ENCODE measurements at regions not wholly inside any gene's neighbourhood (a gene's known extent, or its start where the extent isn't known, plus 50 kb on each side); places are given as distances from the start of the nearest gene placed in this dataset.

DNA sequence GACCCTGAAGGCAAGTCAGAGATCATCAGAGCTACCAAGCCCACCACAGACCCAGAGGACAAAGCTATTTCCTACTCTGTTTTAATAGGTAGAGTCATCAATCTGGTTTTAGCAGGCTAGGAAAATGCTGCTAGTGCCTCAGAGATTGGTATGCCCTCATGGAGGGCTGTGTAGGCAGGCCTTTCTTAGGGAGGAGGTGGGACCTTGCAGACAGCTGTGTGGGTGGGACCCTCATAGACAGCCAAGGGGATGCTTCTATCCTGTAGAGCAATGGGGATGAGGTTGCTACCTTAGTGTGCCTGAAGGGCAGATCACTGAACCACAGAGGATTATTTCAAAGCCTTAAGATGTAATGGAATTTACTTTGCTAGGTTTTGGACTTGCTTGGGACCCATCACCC is 534.9 kb upstream of the KLF12 start:
- no peak for DNase-seq (ENCODE audit: low spot score)

DNA sequence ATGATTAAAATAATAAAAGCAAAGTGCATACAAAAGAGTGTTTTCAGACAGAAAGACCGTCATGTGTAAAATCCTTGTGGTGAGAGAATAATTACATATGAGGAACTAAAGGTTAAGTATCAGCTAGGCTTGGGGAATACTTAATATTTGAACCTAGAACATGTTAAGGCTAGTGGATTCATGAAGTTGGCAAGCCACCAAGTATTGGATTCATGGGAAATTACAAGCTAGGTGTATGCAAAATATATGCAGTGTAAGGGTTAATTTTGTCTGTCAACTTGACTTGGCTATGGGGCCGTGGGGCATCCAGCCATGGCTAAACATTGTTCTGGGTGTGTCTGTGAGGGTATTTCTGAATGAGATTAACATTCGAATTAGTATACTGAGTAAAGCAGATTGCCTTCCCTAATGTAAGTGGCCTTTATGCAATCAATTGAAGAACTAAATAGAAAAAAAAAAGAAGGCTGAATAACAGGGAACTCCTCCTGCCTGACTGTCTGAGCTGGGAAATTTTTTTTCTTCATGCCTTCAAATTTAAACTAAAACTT is 533.5 kb upstream of the KLF12 start:
- no peak for DNase-seq (ENCODE audit: low spot score)

GRCh38 chr13:74662905-74663304 is 528.7 kb upstream of the KLF12 start:
- no peak for DNase-seq (ENCODE audit: low spot score)

GRCh38 chr13:74661851-74662250 is 527.6 kb upstream of the KLF12 start:
- DNase-seq (ENCODE audit: low spot score) = no peak

- DNase-seq (ENCODE audit: low spot score) = no peak
Observed at GRCh38 chr13:74657765-74658164, 523.6 kb upstream of the KLF12 start.

GRCh38 chr13:74651121-74651520 is 516.9 kb upstream of the KLF12 start:
- DNase-seq (ENCODE audit: low spot score) = no peak

DNA sequence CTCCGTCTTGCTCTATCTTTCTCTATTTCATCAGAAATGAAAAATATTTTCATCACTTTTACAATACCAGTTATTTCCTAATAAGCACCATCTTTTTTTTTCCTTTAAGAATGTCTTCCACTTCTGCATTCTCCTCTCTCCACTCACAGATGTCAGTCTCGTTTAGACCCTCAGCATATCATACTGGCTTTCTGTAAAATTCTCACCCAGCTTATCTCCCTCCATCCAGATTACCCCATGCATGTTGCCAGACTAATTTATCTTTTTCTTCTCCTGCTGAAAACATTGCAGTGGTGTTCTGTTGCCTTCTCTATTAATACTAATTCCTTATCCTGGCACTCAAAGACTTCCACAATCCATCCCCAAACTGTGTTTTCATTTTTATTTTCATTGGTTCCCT is 513.8 kb upstream of the KLF12 start:
- no peak for DNase-seq (ENCODE audit: low spot score)

- no peak for DNase-seq (ENCODE audit: low spot score)
Observed at GRCh38 chr13:74647211-74647610, 513.0 kb upstream of the KLF12 start.

DNA sequence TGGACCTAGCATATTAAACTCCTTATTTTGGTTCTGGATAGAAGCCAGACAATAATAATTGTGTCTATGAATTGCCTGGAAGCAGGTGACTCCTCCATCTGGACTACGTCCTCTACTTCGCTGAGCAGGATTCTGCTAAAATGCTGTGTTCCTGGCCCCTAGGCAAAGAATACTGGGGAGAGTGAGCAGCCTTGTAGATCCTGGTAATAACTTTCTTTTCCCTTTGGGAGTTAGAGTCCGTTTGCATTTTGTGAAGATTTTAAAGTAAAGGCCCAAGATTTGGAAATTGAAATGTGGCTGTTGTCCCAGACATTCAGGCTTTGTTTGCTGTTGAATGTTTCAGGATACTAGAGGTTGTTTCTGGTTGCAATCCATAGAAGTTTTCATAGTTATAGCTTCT is 511.9 kb upstream of the KLF12 start:
- DNase-seq (ENCODE audit: low spot score) = no peak

- DNase-seq (ENCODE audit: low spot score) = no peak
Observed at GRCh38 chr13:74645586-74645985, 511.4 kb upstream of the KLF12 start.

DNA sequence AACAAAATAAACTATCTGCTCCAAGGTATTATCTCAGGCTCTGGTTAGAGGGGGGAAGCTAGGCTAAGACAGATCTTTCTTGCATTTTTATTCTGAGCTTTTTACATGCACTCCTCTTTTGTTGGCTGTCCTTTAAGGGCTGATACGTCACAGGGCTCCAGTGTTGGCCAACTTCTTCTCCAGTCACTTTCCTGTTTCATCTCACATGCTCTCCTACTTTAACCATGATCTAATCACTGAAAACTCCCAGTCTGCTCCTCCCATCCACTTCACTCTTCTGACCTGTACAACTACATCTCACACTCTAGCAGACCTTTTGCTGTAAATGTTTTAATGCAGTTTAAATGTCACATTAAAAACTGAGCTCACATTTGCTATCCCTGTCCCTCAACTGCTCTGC is 510.0 kb upstream of the KLF12 start:
- DNase-seq (ENCODE audit: low spot score) = no peak

DNA sequence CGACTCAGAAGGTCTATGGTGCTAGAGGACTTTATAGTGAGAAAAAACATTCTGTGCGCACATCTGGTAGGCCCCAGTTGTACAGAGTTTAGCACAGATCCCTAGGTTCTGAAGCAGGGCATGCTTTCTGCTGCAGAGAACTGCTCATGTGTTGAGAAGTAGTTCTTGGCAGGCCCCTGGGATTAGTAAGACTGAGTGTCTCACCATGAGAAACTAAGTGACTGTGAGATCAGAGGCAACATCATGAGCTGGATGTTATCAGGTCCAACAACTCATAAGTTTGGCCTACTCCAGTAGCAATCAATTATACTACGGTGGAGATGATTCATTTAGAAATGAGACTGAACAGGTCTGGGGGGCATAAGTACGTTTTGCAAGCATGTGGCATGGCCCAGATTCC is 507.4 kb upstream of the KLF12 start:
- no peak for DNase-seq (ENCODE audit: low spot score)

DNA sequence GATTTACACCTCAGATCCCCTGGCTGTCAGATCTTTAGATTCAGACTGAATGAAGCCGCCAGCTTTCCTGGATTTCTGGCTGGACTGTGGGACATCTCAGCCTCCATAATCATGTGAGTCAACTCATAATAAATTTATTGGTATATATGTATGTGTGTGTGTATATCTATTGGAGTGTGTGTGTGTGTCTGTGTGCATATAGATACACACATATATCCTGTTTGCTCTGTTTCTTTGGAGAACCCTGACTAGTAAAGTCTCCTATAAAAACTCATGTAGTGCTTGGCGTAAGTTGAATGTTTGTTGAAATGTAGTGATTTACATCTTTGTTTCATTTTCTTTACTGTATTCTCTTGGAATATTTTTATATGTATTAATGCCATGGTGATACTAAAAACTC is 499.5 kb upstream of the KLF12 start:
- DNase-seq (ENCODE audit: low spot score) = no peak

DNA sequence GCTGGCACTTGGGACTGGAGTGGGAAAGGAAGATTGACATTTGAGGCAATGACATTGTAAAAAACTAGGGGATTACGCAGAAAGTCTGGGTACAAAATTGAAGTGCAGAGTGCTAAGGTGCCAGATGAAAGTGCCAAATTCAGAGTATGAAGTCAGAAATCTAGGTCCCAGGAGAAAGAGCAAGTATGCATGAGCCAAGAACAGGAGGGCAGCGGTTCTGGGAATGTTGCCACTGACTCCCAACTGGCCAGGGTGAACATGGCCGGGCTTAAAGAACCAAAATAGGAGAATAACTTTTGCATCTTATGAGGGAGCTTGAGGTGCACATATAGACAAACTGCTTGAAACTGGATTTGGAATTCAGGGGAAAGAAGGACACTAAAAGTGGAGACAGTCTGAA is 495.8 kb upstream of the KLF12 start:
- DNase-seq (ENCODE audit: low spot score) = no peak

DNA sequence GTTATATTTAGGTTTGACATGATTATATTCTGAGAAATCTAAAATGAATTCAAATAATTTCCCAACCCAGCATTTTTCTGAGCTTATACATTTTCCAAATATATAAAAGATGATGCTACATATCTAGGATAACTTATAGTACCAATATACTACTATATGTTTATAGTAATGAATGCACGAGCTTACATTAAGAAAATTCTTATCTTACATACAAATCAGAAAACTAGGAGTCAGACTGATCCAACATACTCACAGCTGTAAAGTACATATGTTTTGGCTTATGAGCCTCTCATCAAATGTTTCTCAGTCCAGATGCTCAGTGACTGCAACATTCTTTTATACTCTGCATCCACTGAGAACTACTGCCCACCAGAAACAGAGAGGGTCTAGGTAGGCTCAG is 491.3 kb upstream of the KLF12 start:
- no peak for DNase-seq (ENCODE audit: low spot score)

GRCh38 chr13:74623761-74624160 is 489.6 kb upstream of the KLF12 start:
- DNase-seq (ENCODE audit: low spot score) = no peak

DNA sequence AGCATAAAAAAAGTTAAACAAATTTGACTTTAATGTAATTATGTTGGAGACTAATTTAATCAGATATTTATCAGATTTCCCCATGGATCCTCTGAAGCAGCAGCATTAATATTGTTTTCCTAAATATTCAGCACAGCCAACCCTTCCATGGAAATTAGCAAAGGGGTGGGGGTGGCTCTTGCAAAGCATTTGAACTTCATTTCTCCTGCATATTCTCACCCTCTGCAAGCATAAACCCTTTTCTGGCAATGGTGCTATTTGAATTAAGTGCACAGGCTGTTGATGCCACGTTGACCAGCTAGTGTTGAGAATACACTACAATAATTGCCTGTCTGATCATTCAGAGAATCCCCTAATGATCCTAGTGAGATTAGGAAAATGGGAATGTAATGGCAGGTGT is 488.1 kb upstream of the KLF12 start:
- no peak for DNase-seq (ENCODE audit: low spot score)

DNA sequence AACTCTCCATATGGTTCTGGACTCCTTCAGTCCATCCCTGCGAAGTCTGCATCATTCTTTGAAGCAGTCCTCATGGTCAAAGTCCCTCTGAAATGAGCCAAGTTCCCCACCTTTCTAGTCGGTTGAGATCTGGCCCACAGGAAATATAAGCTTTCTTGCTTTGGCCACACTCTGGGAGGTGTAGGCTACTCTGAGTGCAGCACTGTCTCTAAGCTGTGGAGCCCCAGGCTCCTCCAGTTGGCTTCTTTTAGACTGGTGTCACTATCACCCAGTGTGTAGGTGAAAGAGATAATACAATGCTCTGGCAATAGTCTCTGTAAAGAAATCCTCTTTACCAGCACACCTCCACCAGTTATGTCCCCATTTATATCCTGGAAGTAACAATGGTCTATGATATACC is 486.5 kb upstream of the KLF12 start:
- DNase-seq (ENCODE audit: low spot score) = no peak

DNA sequence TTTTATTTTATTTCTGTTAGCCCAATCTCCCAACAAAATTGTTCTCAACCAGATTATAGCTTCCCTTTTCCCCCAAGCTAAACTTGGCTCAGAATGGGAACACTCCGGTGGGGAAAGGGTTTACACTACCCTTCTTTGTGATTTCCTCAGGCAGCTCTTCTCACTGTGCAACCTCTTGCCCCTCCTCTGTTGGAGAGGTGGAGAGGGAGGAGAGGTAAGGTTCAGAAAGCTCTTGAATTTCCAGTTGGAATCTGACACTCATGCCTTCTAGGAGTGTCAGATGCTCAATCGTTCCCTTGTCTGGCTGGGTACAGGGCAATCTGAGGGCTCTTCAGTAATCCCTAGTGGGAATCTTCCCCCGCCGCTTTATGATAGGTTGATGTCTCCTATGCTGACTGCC is 486.1 kb upstream of the KLF12 start:
- DNase-seq (ENCODE audit: low spot score) = no peak

- DNase-seq (ENCODE audit: low spot score) = no peak
Observed at GRCh38 chr13:74597526-74597925, 463.3 kb upstream of the KLF12 start.

- no peak for DNase-seq (ENCODE audit: low spot score)
Observed at GRCh38 chr13:74596691-74597090, 462.5 kb upstream of the KLF12 start.

GRCh38 chr13:74593688-74594087 is 459.5 kb upstream of the KLF12 start:
- DNase-seq (ENCODE audit: low spot score) = no peak

GRCh38 chr13:74586847-74587246 is 452.6 kb upstream of the KLF12 start:
- DNase-seq (ENCODE audit: low spot score) = no peak

- no peak for DNase-seq (ENCODE audit: low spot score)
Observed at GRCh38 chr13:74576420-74576819, 442.2 kb upstream of the KLF12 start.

DNA sequence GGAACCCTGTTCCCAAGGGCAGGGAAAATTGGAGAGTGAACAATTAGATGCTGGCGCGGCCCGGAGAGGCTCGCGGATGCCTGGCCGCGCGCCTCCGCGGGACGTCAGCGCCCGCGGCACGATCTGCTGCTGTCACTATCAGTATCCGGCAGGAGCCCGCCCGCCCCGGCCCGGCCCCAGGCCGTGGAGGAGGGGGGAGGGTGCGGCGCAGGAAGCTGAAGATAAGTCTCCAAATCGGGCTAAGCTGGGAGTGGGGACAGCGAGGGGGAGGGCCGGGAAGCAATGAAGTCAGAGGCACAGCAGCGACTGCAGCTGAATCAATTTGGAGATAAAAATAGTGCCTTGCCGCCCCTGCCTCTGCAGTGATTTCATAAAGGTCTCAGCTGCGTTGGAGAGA is 441.5 kb upstream of the KLF12 start:
- DNase-seq (ENCODE audit: low spot score) = peak; percentile 14

Measured in COLO829 (cell line).